ENCODE measurements at regions not wholly inside any gene's neighbourhood (a gene's known extent, or its start where the extent isn't known, plus 50 kb on each side); places are given as distances from the start of the nearest gene placed in this dataset.

- TF ChIP-seq CTCF (conservative IDR thresholded peaks at IDR 0.05; ENCODE audit: low read length) (no peak), EZH2phosphoT487 (IDR thresholded peaks at IDR 0.05; ENCODE audit: borderline replicate concordance, low read depth, low read length) (no peak)
These were observed 2504.3 kb downstream of the ARAP2 start for GRCh38 chr4:33739884-33740632.
